GM12878 (cell line): ENCODE measurements at regions not wholly inside any gene's neighbourhood (a gene's known extent, or its start where the extent isn't known, plus 50 kb on each side); places are given as distances from the start of the nearest gene placed in this dataset.

Source experiments
- CEBPB ChIP-seq, 2 experiments: fragments of 150-350 bp in 1 of 2; IDR thresholded peaks; 2 replicates each; pipeline ENCODE4 v1.6.1; 2012 to 2014; ENCODE audit warnings: low read depth in 2 of 2, low read length in 2 of 2, borderline replicate concordance in 1 of 2, inconsistent platforms in 1 of 2
- CTCF ChIP-seq, 3 experiments: IDR thresholded peaks in 2 of 3; conservative IDR thresholded peaks in 1 of 3; 2 replicates each; pipeline ENCODE4 v1.5.1; 2011; ENCODE audit warnings: low read depth in 3 of 3, low read length in 3 of 3, mild to moderate bottlenecking in 3 of 3, control low read depth in 2 of 3, moderate library complexity in 2 of 3, inconsistent platforms in 1 of 3, mixed read lengths in 1 of 3; ENCODE audit not compliant: control insufficient read depth in 2 of 3, insufficient read depth in 1 of 3; ENCODE audit errors: extremely low read depth in 1 of 3
- DPF2 ChIP-seq: fragments of 450-650 bp; IDR thresholded peaks from 2 replicates; pipeline ENCODE4 v1.6.1; 2017; ENCODE audit warnings: mild to moderate bottlenecking
- MLLT1 ChIP-seq: fragments of 450-650 bp; IDR thresholded peaks from 2 replicates; pipeline ENCODE4 v1.6.1; 2016; ENCODE audit warnings: mild to moderate bottlenecking
- MYC ChIP-seq: IDR thresholded peaks from 2 replicates; pipeline ENCODE4 v1.6.1; 2011; ENCODE audit warnings: mild to moderate bottlenecking, low read length, moderate library complexity, inconsistent platforms; ENCODE audit not compliant: insufficient read depth, insufficient replicate concordance, insufficient read length, severe bottlenecking
- POLR2AphosphoS5 ChIP-seq: IDR thresholded peaks from 2 replicates; pipeline ENCODE4 v1.6.1; 2011; ENCODE audit warnings: mild to moderate bottlenecking, low read length, inconsistent platforms
- RCOR1 ChIP-seq: conservative IDR thresholded peaks from 2 replicates; pipeline ENCODE4 v1.6.1; 2012; ENCODE audit warnings: low read depth, low read length, improper control_type of control experiment
- SMC3 ChIP-seq: IDR thresholded peaks from 2 replicates; pipeline ENCODE4 v1.6.1; 2011; ENCODE audit warnings: low read length, improper control_type of control experiment, borderline replicate concordance
- SPI1 ChIP-seq: IDR thresholded peaks from 2 replicates; pipeline ENCODE4 v1.6.1; 2011; ENCODE audit warnings: low read depth, mild to moderate bottlenecking, low read length, moderate library complexity, borderline replicate concordance; ENCODE audit not compliant: insufficient read depth

DNA sequence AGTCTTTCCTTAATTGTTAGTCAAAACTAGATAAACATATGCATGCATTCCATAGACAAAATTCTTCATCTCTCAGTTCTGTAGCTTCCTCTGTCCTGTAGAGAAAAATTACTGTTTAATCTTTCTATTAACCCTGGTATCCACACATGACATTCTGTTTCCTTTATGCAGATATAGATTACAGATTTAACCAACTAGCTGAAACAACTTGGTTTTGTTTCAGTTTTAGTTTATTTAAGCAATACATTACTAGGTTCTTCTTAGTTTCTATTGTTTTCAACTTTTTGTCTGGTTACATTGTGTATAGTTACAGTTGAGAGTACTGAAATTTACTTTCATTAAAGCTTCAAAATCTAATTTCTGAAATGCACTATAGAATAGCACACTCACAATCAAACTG, 933.9 kb upstream of the EPHA5 start:
- no peak for TF ChIP-seq MYC
- no peak for TF ChIP-seq DPF2
- TF ChIP-seq SMC3: no peak
- no peak for TF ChIP-seq CEBPB (IDR thresholded peaks at IDR 0.05; ENCODE audit: borderline replicate concordance in 1 of 2, low read depth in 2 of 2, low read length in 2 of 2)
- no peak for TF ChIP-seq POLR2AphosphoS5
- no peak for TF ChIP-seq SPI1
- TF ChIP-seq MLLT1: no peak
- TF ChIP-seq RCOR1: no peak
- TF ChIP-seq CTCF (IDR thresholded peaks at IDR 0.05 in 2 of 3, conservative IDR thresholded peaks at IDR 0.05 in 1 of 3; ENCODE audit: control insufficient read depth in 2 of 3, extremely low read depth in 1 of 3, insufficient read depth in 1 of 3, low read depth in 3 of 3, low read length in 3 of 3): no peak
